RWPE1 (cell line): ENCODE measurements at regions not wholly inside any gene's neighbourhood (a gene's known extent, or its start where the extent isn't known, plus 50 kb on each side); places are given as distances from the start of the nearest gene placed in this dataset.

ENCODE experiments used
- CTCF ChIA-PET: fragments of 350-600 bp; sonication (Branson Sonifier 250); formaldehyde crosslinking; extraction: SDS; loops from one replicate; lab custom pipeline; 2021; lab: Yijun Ruan, JAX
- POLR2A ChIA-PET: fragments of 400-600 bp; formaldehyde crosslinking; extraction: SDS; loops from one replicate; lab custom pipeline; 2020; ENCODE audit warnings: antibody characterized with exemption; ENCODE audit not compliant: low non-redundant PET; lab: Yijun Ruan, JAX
- DNase-seq: peaks from one replicate; pipeline ENCODE4 v3.0.0; 2012; ENCODE audit warnings: low spot score
- H3K27ac ChIP-seq: fragments of 450-650 bp; 2 replicates; pipeline ENCODE4 v1.5.1; 2017
- TF ChIP-seq, protein P1 (sequence below): fragments of 450-650 bp; conservative IDR thresholded peaks from 2 replicates; pipeline ENCODE4 v1.5.1; 2017; ENCODE audit warnings: low read depth, mild to moderate bottlenecking

DNA sequence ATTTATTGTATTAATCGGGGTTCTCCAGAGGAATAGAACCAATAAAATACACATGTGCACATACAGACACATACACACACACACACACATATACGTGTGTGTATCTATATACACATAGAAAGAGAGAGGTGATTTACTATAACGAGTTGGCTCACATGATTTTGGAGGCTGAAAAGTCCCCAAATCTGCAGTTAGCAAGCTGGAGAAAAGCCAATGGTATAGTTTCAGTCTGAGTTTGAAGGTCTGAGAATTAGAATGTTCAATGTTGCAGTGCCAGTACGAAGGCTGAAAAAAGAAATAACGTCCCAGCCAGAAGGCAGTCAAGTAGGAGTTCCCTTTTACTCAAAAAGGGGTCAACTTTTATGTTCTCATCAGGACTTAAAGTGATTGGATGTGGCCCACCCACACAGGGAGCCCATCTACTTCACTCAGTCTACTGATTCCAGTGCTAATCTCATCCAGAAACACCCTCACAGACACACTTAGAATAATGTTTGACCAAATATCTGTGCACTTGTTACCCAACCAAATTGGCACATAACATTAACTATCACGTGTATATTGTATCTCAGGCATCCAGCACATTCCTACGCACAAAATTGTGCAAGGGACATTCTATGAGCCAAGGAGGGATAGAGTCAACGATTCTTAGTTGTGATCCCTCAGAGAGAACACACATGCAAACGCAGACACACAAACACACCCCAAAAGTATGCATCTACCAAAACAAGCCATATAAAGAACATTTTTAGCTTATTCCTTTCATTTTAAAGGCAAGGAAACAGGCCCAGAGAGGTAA, 195.5 kb upstream of the DUSP10 start:
- ChIA-PET CTCF (no interaction called here), POLR2A (no interaction called here)
- H3K27ac ChIP-seq = no peak overlapping the region
- TF ChIP-seq, protein P1, sequence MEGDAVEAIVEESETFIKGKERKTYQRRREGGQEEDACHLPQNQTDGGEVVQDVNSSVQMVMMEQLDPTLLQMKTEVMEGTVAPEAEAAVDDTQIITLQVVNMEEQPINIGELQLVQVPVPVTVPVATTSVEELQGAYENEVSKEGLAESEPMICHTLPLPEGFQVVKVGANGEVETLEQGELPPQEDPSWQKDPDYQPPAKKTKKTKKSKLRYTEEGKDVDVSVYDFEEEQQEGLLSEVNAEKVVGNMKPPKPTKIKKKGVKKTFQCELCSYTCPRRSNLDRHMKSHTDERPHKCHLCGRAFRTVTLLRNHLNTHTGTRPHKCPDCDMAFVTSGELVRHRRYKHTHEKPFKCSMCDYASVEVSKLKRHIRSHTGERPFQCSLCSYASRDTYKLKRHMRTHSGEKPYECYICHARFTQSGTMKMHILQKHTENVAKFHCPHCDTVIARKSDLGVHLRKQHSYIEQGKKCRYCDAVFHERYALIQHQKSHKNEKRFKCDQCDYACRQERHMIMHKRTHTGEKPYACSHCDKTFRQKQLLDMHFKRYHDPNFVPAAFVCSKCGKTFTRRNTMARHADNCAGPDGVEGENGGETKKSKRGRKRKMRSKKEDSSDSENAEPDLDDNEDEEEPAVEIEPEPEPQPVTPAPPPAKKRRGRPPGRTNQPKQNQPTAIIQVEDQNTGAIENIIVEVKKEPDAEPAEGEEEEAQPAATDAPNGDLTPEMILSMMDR = no peak
- no peak for DNase-seq

DNA sequence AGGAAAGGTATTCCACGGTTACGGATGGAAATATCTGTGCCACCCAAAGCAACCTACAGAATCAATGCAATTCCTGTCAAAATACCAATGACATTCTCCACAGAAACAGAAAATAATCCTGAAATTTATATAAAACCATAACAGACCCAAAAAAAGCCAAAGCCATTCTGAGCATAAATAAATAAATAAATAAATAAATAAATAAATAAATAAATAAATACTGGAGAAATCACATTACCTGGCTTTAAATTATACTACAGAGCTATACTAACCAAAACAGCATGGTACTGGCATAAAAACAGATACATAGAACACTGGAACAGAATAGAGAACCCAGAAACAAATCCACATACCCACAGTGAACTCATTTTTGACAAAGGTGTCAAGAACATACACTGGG, 191.9 kb upstream of the DUSP10 start:
- DNase-seq = no peak
- POLR2A ChIA-PET = no interaction called here
- CTCF ChIA-PET = no interaction called here
- TF ChIP-seq, protein P1 = no peak
- no peak overlapping the region for H3K27ac ChIP-seq

DNA sequence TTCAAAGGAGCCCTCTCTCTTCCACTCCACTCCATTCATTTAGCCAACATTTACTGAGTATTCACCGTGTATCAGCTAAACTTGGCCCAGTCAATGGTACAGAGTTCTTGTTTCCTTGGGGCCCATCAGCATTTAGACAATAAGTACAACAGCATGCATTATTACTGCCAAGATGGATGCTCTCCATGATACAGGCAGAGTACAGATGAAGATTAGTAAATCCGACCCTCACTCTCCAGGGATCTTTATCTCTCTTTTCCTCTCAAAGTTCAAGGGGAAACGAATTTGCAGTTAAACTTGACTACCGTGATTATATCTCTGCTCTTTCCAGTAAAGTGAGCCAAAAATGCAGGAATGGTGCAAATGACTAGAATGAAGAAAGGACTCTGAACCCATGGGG, 184.6 kb upstream of the DUSP10 start:
- H3K27ac ChIP-seq = no peak overlapping the region
- TF ChIP-seq, protein P1 = no peak
- CTCF ChIA-PET = interaction anchor here (0.6 kb wide), 2 partner anchors 15 to 19 kb away, joined by 3 to 4 read pairs; no protein-coding TSS in a partner anchor
- POLR2A ChIA-PET = no interaction called here
- no peak for DNase-seq

DNA sequence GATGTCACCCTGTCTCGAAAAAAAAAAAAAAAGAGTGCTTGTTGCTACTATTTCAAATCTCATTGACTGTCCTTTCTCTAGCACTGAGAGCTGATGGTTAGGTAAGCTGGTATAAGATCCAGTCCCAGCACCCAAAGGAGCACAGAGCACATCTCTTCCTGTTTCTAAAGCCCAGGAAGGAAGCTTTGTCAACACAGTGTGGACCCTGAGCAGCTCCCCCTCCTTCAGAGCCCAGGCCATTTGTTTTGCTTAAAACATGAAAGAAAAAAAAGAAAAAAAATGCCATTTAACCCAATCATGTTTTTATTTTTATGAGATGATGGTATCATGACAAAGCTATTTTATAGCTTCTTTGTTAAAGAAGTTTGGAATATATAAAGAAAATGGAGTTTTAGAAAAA, 184.1 kb upstream of the DUSP10 start:
- CTCF ChIA-PET = interaction anchor here (0.6 kb wide), 2 partner anchors 14 to 19 kb away, joined by 4 to 7 read pairs; no protein-coding TSS in a partner anchor
- POLR2A ChIA-PET = interaction anchor here (0.6 kb wide), 1 partner anchor 66 kb away, joined by 7 read pairs; no protein-coding TSS in a partner anchor
- TF ChIP-seq, protein P1 = no peak
- H3K27ac ChIP-seq = no peak overlapping the region
- DNase-seq = no peak

DNA sequence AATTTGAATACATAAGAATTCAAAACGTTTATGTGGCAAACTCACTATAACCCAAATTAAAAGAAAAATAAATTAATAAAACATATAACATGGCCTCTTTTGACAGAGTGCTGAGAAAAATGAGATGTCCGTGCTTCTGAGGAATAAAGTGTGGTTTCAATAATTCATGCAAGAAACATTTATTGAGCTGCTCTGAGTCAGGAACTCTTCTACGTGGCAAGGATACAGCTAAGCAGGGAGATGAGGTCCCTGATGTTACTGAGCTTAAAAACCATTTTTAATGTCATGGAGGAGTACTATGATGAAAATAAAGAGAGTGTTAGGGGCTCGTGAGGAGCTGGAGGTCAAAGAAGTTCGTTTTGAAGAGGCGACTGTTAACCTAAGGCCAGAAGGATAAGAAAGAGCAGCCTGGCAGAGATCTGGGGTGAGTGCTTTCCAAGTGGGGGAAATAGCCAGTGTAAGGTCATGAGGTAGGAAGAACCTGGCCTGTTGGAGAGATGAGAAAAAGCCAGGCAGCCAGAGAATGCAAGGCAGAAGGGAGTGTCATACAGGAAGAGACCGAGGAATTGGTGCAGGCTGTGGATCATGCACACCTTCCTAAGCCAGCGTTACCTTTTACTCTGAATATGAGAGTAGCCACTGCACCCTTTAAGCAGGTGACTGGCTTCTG, 182.2 kb upstream of the DUSP10 start:
- DNase-seq = no peak
- POLR2A ChIA-PET = no interaction called here
- H3K27ac ChIP-seq = no peak overlapping the region
- CTCF ChIA-PET = interaction anchor here (0.6 kb wide), 1 partner anchor 55 kb away, joined by 3 read pairs; no protein-coding TSS in a partner anchor
- TF ChIP-seq, protein P1 = no peak

DNA sequence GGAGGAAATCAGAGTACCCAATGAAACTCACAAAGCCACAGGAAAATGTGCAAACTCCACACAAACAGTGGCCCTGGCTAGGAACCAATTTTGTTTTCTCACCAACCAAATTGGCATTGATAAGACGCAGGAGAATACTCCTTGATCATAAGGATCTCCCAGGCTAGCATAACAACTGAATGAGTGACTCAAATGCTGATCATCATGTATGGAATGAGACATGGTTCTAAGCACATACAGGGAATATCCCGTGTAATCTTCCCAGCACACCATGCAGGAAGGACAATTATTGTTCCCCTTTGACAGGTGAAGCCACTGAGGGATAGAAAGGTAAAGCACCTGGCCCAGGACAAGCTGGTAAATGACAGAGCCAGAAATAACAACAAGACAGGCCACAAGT, 180.0 kb upstream of the DUSP10 start:
- TF ChIP-seq, protein P1 = no peak
- H3K27ac ChIP-seq = no peak overlapping the region
- peak; percentile 17 for DNase-seq
- ChIA-PET CTCF (interaction anchor here (0.6 kb wide), 1 partner anchor 1896 kb away, joined by 3 read pairs; no protein-coding TSS in a partner anchor), POLR2A (no interaction called here)
